Stimulated activated CD8-positive, alpha-beta memory T cell treated with anti-CD3 and anti-CD28 coated beads, Interleukin-15, amount 100 ng/mL, for 48 hours (primary cell): ENCODE measurements at regions not wholly inside any gene's neighbourhood (a gene's known extent, or its start where the extent isn't known, plus 50 kb on each side); places are given as distances from the start of the nearest gene placed in this dataset.
"Not testable (repeated sequence)": the region's sequence is repeated elsewhere in the genome, so short reads cannot be mapped to it uniquely, and the experiment has no call there.

ENCODE experiments used
- DNase-seq, 2 donors: peaks; one replicate each; pipeline ENCODE4 v3.0.0-alpha.2; 2020; ENCODE audit warnings: low read depth in 2 of 2

- no peak for DNase-seq
Observed at GRCh38 chr20:16864069-16864468, 115.9 kb downstream of the OTOR start.

- no peak for DNase-seq
Observed at GRCh38 chr20:16864963-16865362, 116.8 kb downstream of the OTOR start.

GRCh38 chr20:16865406-16865805 is 117.2 kb downstream of the OTOR start:
- no peak for DNase-seq

DNA sequence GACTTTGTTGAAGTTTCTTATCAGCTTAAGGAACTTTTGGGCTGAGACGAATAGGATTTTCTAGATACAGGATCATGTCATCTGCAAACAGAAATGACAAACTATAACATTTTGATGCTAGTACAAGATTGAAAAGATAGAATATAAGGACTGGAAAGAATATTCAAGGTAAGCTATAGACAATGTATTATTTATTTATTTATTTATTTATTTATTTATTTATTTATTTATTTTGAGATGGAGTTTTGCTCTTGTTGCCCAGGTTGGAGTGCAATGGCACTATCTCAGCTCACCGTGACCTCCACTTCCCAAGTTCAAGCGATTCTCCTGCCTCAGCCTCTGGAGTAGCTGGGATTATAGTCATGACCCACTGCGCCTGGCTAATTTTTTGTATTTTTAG is 125.0 kb downstream of the OTOR start:
- DNase-seq, result not testable (repeated sequence)

GRCh38 chr20:16877053-16877554 is 128.9 kb downstream of the OTOR start:
- DNase-seq, result no peak

- no peak for DNase-seq
Observed at GRCh38 chr20:16885746-16886145, 137.6 kb downstream of the OTOR start.

- DNase-seq, result no peak
Observed at GRCh38 chr20:16898433-16898832, 150.3 kb downstream of the OTOR start.

GRCh38 chr20:16902662-16903061 is 154.5 kb downstream of the OTOR start:
- DNase-seq, result no peak

- no peak for DNase-seq
Observed at GRCh38 chr20:16904751-16905150, 156.6 kb downstream of the OTOR start.

DNA sequence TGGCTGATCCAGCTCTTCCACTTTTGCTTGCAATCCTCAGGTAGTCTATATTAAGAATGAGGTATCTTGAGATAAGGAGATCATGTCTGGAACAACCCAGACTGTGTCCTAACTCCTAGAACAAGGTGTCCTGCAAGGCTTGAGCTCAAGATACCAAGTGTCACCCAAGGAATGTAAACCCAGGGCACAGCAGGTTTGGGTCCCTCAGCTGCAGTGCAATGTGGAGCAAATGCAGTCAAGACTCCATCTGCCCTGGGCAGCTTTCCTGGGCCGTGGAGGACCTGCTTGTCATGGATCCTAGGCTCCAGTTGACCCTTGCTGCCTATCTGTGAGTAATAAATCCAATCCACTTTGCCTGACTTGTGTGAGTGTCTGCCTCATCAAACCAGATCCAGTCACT is 166.1 kb downstream of the OTOR start:
- no peak for DNase-seq

GRCh38 chr20:16916165-16916564 is 168.0 kb downstream of the OTOR start:
- no peak for DNase-seq

- DNase-seq, result no peak
Observed at GRCh38 chr20:16917636-16918035, 169.5 kb downstream of the OTOR start.

GRCh38 chr20:16918366-16918765 is 170.2 kb downstream of the OTOR start:
- DNase-seq, result no peak

DNA sequence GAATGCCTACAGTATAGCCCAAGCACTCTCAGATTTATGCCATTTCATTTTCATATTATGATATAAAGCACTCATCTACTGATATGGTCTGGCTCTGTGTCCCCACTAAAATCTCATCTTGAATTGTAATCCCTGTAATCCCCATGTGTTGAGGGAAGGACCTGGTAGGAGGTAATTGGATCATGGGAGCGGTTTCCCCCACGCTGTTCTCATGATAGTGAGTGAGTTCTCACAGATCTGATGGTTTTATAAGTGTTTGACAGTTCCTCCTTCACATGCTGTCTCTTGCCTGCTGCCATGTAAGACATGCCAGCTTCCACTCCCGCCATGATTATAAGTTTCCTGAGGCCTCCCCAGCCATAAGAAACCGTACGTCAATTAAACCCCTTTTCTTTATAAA is 171.7 kb downstream of the OTOR start:
- no peak for DNase-seq

DNA sequence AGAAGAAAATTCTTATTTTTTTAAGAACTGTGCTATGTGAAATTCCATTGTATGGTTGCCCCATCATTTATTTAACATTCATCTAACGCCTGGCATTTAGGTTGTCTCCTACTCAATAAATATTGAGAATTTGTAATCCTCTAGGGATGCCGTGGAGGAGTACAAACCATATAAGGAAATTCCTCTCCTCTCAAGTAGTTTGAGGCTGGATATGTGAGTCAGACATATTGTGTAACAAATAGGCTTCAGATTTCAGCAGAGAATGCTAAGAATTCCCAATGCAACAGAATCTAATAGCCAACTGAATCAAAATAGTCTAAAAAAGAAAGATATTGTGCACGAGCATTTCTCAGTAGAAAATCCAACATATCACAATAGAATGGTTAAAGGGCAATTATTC is 174.7 kb downstream of the OTOR start:
- no peak for DNase-seq

DNA sequence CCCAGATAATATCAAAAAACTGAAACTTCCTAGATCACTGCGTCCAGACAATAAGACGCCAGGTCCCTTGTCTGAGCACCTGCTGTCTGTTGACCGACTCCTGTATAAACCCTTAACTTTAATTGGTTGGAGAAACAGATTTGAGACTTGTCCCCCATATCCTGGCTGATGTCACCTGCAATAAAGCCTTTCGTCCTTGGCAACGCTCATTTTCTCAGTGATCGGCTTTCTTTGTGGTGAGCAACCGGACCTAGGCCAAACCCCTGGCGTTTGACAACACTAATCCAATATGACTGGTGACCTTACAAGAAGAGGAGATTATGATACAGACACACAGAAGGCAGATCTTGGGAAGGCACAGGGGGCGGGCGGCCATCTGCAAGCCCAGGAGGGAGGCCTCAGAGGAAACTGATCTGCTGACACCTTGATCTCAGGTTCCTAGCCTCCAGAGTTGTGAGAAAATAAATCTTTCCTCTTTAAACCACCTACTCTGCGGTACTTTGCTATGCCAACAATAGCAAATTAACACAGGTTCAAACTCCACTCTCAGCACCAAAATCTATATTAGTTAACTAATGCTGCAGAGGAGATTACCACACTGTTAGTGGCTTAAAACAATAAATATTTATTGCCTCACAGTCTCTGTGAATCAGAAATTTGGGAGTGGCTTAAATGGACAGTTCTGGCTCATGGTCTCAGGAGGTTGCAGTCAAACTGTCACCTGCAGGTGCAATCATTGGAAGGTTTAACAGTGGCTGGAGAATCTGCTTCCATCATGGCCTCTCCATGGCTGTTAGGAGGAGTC is 178.7 kb downstream of the OTOR start:
- no peak for DNase-seq

- DNase-seq, result no peak
Observed at GRCh38 chr20:16929756-16930155, 181.6 kb downstream of the OTOR start.

DNA sequence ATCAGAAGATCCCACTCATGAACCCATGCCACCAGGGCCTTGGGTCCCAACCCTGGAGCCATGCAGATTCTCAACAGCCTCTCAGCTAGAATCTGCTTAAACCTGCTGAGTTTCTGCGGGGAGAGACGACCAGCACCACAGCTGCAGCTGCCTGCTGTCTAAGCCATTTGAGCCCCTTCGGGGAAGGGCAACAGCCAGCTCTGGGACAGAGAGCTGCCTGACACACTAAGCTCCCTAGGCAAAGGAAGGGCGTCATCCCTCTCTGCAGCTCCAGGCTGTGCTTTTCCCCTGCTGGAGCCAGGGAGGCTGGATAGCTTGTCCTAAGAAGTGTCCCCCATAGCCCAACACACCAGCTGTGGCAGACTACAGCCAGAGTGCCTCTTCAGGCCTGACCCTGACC is 182.5 kb downstream of the OTOR start:
- DNase-seq, result no peak

DNA sequence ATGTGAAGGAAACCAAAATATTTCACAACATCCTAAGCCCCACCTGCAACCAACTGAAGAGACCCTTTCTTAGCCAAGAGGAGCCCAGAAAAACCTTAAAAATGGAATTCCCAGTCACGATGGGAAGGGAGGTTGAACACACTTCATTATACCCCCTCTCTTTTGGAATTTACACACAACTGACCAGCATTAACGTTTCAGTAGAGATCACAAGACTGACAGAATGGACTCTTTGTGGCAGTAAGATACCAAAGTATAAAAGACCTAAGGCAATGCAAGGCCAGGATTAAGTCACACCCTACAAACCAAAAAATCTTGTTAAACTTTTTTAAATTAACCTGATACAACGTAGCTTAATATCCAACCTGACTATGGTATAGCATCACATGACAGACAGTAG is 190.9 kb downstream of the OTOR start:
- DNase-seq, result no peak

GRCh38 chr20:16940701-16941100 is 192.5 kb downstream of the OTOR start:
- DNase-seq, result no peak

GRCh38 chr20:16942051-16942450 is 193.9 kb downstream of the OTOR start:
- no peak for DNase-seq

DNA sequence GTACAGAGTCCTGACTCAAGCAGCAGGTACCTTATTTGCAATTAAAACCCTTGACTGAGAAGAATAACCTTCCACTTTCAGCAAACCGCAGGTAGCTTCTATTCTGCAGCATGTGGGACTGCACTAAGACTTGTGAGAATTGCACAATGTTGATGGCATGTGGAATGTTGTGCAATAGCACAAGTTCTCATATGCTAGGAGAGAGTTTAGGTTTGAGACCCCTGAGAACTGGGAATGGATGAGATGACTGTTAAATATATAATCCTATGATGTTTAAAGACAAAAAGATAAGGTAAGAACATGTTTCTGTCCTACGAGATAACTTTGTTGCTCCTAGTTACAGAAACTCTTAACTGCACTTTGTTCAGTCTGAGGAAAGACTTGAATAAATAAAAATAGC is 194.6 kb downstream of the OTOR start:
- no peak for DNase-seq

DNA sequence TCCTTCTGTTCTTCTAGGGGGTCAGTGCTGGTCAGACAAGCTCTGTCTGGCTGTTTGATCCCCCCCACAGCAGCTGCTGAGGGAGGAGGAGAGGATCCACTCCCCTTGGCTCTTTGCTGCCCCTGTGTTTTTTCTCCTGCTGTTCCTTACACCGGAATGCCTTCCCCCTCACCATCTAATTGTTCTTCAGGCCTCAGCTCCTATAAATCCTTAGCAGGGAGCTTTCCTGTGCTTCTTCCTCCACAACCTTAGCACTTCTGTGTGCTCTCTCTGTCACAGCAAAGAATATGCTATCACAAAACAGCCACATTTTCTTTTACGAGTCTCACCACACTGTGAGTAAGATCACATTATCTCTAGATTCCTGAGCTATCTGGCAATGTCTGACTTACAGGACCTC is 196.6 kb downstream of the OTOR start:
- no peak for DNase-seq

GRCh38 chr20:16945619-16946018 is 197.5 kb downstream of the OTOR start:
- no peak for DNase-seq
